Natural killer cell (primary cell): ENCODE measurements at regions not wholly inside any gene's neighbourhood (a gene's known extent, or its start where the extent isn't known, plus 50 kb on each side); places are given as distances from the start of the nearest gene placed in this dataset.

Experiments
- ATAC-seq, 3 donors: fragments of 150-1000 bp in 2 of 3; fragments of 200-7000 bp in 1 of 3; cut with Tn5 transposase; 1 replicate in 1 of 3; 2 replicates in 2 of 3; pipeline ENCODE4 v1.10.0; 2021; ENCODE audit warnings: mild to moderate bottlenecking in 2 of 3, moderate library complexity in 2 of 3
- DNase-seq, 2 donors: peaks; one replicate each; pipeline versions ENCODE4 v3.0.0 to v3.0.0-alpha.2; 2013 to 2021; ENCODE audit warnings: mixed read lengths in 1 of 2
- H3K27ac ChIP-seq: one replicate; pipeline ENCODE4 v1.5.1; 2013; ENCODE audit warnings: mild to moderate bottlenecking, low read length
- H3K27me3 ChIP-seq: one replicate; pipeline ENCODE4 v1.6.1; 2013; ENCODE audit warnings: low read length; ENCODE audit not compliant: control insufficient read depth, insufficient read depth
- H3K36me3 ChIP-seq: one replicate; pipeline ENCODE4 v1.6.1; 2013; ENCODE audit warnings: low read length; ENCODE audit not compliant: control insufficient read depth, insufficient read depth
- H3K4me1 ChIP-seq: one replicate; pipeline ENCODE4 v1.6.1; 2013; ENCODE audit warnings: low read length; ENCODE audit not compliant: control insufficient read depth, insufficient read depth
- H3K4me3 ChIP-seq: one replicate; pipeline ENCODE4 v1.5.1; 2013; ENCODE audit warnings: low read length
- H3K9me3 ChIP-seq: one replicate; pipeline ENCODE4 v1.6.1; 2013; ENCODE audit warnings: low read length; ENCODE audit not compliant: control insufficient read depth, insufficient read depth
- H3K27ac Mint-ChIP-seq, 2 donors: one replicate each; pipeline ENCODE4 v1.8.0; 2022; ENCODE audit warnings: mild to moderate bottlenecking in 2 of 2, mixed read lengths in 2 of 2, moderate library complexity in 1 of 2
- H3K27me3 Mint-ChIP-seq, 2 donors: one replicate each; pipeline ENCODE4 v1.8.0; 2022; ENCODE audit warnings: low read depth in 2 of 2, mixed read lengths in 2 of 2
- H3K36me3 Mint-ChIP-seq: one replicate; pipeline ENCODE4 v1.8.0; 2022; ENCODE audit warnings: mixed read lengths
- H3K4me1 Mint-ChIP-seq, 2 donors: one replicate each; pipeline ENCODE4 v1.8.0; 2022; ENCODE audit warnings: mixed read lengths in 2 of 2
- H3K4me3 Mint-ChIP-seq: one replicate; pipeline ENCODE4 v1.8.0; 2022; ENCODE audit warnings: mild to moderate bottlenecking, moderate library complexity, mixed read lengths
- H3K9me3 Mint-ChIP-seq, 2 donors: one replicate each; pipeline ENCODE4 v1.8.0; 2022; ENCODE audit warnings: mixed read lengths in 2 of 2
- CTCF ChIP-seq: fragments of 200-600 bp; IDR thresholded peaks from one replicate; pipeline ENCODE4 v1.8.0; 2022; ENCODE audit warnings: antibody characterized with exemption
- WGBS: methylation state at CpG from one replicate; pipeline ENCODE4 v1.1.7; 2013; ENCODE audit warnings: missing lambda C conversion rate; ENCODE audit not compliant: insufficient coverage; 5-methylcytosine and 5-hydroxymethylcytosine counted together
- intact Hi-C: fragments of 100-400 bp; cut with micrococcal nuclease; formaldehyde crosslinking; loops from one replicate; pipeline ENCODE4 v1.14.2; 2022

- no peaks in the 10 kb centered on the region for H3K9me3 ChIP-seq
- DNase-seq = peak; percentile 36 to 48
- H3K36me3 ChIP-seq = no peaks in the 10 kb centered on the region
- intact Hi-C loops = loop anchor here (1.0 kb wide), 1 partner anchor 84 kb away; no protein-coding TSS in a partner anchor
- Mint-ChIP-seq H3K4me3 (no peak overlapping the region), H3K36me3 (no peaks in the 10 kb centered on the region), H3K9me3 (no peaks in the 10 kb centered on the region), H3K27ac (peak overlapping the region in 1 of 2 donors; percentile 29), H3K4me1 (peaks cover 0 to 14% of the 10 kb centered on the region in 2 donors), H3K27me3 (peaks cover 2% of the 10 kb centered on the region in 2 donors)
- no peak for TF ChIP-seq CTCF
- no peaks in the 10 kb centered on the region for H3K4me1 ChIP-seq
- WGBS = 49% methylated on average over 5 of the region's 7 CpGs
- H3K27me3 ChIP-seq = no peaks in the 10 kb centered on the region
- no peak overlapping the region for H3K27ac ChIP-seq
- ATAC-seq = peak; percentile 74 to 93 (median 89)
- H3K4me3 ChIP-seq = no peak overlapping the region
These were observed 50.7 kb upstream of the VLDLR start for GRCh38 chr9:2570615-2571479.
